ENCODE measurements at regions not wholly inside any gene's neighbourhood (a gene's known extent, or its start where the extent isn't known, plus 50 kb on each side); places are given as distances from the start of the nearest gene placed in this dataset.

GRCh38 chr1:2935751-2936390 lies 85.4 kb upstream of the ACTRT2 start:
- DNase-seq = no peak

DNA sequence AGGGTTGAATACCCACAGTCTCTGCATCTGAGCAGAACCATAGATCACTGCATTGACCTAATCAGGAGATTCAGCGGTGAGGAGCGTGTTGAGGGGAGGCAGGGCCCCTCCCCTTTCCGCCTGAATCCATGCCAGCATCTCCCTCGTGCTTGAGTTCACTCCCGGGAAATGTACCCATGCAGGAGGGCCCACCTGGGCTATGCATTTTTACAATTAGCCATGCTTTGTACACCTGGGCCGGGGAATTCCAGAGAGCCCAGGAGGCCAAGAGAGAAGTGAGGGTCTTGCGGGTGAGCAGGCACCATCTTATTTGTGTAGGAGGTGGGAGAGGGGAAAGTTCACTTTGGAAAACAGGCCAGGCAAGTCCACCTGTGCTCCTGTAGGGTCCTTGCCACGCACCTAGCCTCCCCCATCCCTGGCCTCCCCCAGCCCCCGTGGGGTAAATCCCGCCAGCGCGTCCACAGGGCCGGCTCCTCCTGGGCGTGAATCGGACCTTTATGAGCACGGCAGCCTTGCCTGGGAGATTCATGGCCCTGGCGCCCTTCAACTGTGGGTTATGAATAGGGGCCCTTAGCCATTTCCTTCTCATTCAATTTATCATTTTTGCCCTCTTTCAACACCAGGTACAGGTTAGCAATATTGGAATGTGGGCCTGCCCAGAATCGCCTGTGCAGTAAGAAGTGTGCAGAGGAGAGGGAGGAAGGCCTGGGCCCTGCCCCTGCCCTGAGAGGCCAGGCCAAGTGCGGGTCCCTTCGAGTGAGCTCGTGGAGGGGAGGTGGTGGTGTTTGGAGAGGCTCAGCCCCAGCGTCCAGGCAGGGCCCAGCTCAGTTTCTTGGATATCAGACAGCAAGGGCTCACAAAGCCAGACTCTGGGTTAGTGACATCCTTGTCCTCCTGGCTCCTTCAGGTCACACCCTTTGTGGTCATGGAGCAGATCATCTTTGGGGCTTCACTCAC lies 84.4 kb upstream of the ACTRT2 start:
- DNase-seq = peak; percentile 59

DNA sequence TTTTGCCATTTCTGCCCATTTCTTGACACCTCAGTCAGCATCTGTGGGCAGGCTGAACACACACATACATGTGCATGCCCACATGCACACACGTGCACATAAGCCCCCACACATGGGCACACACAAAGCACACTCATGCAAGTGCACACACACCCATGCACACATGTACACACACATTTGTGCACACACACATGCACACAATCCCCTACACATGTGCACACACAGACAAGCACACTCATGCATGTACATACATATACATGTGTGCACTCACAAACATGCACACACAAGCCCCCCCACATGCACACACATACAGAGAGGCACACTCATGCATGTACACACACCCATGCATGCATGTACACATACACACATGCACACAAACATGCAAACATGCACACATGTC lies 83.5 kb upstream of the ACTRT2 start:
- DNase-seq = no peak

DNA sequence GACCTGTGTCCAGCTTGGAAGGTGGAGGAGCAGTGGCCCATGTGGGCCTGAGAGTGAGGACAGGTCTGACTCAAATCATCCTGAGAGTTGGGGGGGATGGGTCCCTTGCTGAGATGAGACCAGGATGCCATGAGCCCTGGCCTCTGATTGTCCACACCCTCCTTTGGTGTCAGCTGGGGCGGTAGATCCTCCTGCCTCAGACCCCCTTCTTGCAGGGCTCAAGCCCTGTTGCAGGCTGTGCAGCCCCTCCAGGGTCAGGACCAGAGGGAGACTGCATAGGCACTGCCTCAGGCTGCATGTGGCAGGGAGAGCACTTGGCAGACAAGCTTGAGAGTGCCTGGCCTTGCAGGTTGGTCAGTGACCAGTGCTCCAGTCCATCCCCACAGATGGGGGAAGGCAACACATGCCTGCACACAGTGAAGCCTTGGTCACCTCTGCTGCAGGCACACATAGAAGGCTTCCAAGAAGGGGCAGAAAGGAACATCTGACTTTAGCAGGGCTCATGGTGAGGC lies 82.2 kb upstream of the ACTRT2 start:
- DNase-seq = no peak

DNA sequence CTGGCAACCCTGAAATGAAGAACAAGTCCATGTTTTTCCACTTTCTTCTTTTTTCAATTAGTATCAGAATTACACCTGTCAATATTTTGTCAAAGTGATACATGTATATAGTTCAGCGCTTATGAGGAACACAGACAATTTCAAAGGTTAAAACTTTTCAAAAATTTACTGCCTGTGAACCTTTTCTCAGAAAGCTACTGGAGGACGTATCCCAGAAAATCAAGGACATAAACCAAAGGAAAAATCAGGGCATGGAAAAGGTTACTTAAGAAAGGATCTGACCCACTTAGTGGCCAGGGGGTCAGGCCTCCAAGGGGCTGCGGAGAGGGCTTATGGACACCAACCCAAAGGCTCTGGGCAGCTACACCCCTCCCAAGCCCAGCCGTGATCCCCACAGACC lies 81.1 kb upstream of the ACTRT2 start:
- no peak for DNase-seq

DNA sequence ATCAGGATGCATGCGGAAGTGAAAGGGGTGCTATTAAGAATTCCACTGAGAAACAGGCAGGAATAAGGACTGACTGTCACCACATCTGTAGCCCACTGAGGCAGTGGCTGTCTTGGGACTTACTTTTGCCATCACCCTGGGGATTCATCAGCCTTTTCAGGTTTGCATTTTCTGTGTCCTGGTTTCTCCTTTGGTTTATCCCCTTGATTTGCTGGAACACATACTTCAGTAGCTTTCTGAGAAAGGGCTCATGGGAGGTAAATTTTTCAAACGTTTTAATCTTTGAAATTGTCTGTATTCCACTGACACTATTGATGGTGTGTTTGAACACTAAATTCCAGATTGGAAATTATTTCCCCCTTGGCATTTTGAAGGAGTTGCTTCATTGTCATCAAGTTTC lies 80.2 kb upstream of the ACTRT2 start:
- DNase-seq = no peak

- no peak for DNase-seq
Measured at GRCh38 chr1:2941907-2942306, 79.4 kb upstream of the ACTRT2 start.

DNA sequence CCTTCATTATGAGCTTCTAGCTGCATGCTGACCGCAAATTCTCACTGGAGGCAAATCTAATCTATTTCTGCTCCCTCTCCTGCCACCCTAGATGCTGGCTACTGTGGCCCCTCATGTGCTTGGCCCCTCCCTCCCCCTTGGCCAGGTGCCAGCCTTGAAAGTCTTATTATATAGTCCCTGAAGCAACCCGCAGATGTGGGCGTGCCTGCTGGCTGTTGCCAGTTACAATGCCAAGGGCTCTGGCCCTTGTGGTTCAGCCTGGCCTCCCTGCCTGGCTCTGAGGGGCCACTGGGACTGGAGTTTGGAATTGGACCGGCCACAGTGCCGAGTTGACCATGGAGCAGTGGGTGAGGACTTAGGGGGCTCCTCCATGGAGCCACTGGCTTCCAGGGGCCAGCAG lies 78.9 kb upstream of the ACTRT2 start:
- no peak for DNase-seq

DNA sequence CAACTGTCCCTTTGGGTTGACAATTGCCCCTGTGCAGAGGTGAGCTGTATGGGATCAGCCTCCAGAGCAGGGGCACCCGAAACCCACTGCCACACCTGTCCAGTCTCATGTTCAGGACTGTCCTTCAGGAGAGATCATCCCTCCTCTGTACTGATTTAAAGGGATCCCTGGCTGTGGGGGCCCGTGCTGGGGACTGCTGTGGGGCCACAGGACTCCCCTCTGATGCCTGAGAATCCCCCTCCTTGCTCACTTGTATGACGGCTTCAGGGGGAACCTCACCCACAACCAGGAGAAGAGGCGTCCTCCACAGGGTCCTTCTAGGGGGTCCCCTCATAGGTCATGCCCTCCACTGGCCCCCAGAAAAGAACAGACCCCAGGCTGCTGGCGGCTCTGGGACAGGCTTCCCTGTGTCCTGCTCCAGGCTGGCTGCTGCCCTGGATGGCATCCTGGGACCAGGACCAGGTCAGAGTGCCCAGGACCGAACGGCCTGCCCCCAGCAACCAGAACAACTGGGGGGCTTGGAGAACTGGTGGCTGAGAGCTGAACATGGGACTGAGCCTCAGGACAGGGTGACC lies 77.5 kb upstream of the ACTRT2 start:
- DNase-seq = no peak

GRCh38 chr1:2944705-2945104 lies 76.6 kb upstream of the ACTRT2 start:
- no peak for DNase-seq

DNA sequence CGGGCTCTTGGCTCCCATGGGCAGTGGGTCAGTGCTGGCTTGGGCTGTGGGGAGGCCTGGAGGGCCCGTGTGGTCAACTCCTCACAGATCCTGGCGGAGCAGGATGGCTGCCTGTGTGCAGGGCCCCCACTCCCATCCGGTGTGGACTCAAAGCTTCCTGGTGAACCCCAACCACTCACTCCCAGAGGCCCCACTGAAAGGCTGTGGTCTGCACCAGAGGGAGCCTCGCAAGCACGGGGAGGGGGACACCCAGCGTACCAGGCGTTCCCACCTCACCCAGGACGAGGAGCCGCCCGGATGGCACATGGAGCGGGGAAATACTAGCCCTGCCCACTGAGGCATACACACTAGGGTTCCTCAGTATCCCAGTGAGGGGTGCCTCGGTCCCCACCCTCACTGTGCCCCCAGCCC lies 75.4 kb upstream of the ACTRT2 start:
- DNase-seq = no peak

DNA sequence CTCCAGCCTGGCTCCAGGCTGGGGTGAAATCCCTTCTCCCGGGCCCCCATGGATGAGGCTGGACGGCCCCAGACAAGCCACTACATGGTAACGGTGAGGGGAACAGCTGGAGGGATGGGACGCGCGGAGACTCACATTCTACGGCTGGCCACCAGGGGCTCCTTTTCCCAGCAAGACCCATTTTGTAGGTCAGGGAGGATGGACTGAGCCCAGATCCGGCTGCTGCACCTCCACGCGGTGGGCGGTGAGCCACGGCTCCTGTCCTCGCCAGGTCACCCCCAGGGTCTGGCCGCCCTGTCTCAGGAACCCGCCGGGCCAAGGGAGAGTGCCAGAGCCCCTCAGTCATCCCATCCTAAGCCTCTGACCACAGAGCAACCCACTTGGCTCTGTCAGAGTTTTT lies 75.0 kb upstream of the ACTRT2 start:
- no peak for DNase-seq

GRCh38 chr1:2946999-2947690 lies 74.1 kb upstream of the ACTRT2 start:
- no peak for DNase-seq

DNA sequence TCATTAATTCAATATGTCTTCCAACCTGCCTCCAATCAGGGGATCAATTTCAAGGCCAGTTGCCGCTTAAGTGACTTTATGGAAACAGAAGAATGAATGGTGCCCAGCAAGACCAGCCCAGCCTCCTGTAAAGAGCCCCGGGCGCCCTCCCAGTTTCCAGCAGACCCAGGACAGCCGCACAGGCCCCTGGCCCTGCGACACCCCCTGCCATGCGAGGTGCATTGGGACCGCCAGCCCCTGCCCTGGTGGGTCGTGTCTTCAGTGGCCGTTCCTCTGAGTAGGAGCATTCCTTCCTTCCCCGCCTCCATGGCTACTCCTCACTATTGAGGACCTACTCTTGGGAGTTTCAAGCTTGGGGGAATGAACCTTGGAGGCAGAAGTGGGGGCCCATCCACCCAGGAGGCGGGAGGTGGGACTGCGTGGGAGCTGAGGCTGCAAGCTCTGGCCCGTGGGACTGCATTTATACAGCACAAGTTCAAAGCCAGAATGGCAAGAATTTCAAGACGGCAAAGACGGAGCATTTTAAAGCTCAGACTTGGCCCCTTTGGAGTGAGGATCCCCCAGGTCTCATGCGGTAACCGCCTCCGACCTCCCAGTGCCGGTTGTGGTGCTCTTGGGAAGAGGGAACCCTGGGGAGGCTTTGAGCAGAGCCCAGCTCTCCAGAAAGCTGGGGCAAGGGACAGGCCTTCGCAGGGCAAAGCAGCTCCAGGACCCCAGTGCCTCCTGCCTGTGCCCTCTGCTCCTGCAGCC lies 73.1 kb upstream of the ACTRT2 start:
- no peak for DNase-seq

DNA sequence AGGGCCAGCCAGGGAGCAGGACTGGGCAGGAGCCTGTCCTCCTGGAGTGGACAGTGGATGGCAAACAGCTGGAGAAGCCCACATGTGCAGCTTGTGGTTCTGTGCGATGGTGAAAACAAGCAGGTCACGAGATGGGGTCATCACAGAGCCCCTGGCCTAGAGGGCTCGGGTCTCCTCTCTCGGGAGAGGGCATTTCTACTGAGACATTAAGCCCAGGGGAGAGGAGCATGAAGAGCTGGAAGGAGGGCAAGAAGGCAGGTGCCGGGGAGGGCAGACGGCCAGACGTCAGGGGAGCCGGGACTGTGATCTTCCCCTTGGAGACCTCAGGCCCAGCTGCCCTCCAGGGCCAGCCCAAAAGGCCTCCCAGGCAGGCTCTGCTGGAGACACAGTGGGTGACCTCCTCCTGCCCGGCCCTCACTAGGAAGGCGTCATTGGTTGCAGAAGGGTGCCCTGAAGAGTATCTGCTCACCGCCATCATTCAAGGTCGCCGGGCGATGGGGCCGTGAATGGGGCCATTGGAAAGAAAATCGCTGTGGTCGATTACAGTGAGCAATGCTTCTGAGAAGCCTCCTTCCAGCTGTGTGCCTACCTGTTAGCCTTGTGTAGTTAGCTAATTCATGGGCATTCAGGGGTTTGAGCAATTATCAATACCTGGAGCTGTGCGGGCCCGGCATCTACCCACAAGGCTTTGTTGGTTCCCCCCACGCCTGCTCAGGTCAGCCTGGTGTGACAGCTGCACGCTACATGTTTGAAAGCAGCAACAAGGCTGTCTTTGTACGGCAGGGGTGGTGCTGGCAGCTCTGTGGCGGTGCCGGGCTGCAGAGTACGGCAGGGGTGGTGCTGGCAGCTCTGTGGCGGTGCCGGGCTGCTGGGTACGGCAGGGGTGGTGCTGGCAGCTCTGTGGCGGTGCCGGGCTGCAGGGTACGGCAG lies 72.3 kb upstream of the ACTRT2 start:
- no peak for DNase-seq

DNA sequence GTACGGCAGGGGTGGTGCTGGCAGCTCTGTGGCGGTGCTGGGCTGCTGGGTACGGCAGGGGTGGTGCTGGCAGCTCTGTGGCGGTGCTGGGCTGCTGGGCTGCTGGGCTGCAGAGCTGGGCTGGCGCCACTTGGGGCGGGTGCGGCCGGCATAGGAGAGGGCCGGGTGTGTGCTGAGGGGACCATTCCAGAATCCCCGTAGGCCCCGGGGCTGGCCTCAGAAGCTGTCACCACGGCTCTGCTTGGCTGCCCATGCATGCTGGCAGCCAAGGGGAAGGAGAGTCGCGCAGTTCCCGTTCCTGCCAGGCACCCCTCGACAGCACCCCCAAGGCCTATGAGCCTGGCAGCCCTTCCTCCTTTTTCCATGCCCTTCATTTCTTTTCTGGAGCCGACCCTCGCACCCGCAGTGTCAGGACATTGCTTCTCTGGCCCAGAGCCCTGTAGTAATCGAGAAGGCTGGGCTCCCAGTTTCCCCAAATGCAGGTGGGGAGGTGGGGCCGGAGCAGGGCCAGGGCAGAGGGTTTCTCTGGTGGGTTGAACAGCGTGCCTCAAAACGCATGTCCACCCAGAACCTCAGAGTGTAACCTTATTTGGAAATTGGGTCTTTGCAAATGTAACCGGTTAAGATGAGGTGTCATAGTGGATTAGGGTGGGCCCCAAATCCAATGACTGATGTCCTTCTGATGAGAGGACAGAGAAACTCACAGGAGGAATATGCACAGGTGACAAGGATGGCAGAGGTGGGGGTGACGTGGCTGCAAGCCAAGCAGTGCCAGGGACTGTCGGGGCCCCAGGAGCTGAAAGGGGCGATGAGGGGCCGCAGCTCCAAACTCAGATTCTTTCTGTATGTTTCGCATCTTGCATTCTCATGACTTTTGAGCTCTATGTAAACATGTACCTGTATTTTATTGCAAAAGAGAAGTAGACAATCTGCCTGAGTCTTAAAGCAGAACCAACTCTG lies 71.0 kb upstream of the ACTRT2 start:
- DNase-seq = no peak

- DNase-seq = no peak
Measured at GRCh38 chr1:2950926-2951305, 70.4 kb upstream of the ACTRT2 start.

DNA sequence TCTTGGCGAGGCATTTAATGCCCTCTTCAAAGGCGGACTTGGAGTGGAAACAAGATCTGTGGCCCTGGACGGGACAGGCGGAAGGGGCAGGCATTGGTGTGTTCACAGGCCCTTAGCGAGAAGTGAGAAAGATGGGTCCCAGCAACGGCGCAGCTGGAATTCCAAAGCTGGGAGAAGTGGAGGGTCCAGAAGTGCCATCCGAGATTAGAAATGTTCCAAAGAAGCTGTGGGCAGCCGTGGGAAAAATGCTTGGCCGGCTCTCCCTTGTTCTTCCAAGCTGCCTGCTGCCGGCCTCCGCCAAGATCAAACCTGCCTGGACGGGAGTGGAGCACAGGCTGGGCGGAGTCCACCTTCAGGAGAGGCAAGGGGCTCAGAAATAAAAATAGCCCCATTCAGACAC lies 69.4 kb upstream of the ACTRT2 start:
- DNase-seq = no peak

DNA sequence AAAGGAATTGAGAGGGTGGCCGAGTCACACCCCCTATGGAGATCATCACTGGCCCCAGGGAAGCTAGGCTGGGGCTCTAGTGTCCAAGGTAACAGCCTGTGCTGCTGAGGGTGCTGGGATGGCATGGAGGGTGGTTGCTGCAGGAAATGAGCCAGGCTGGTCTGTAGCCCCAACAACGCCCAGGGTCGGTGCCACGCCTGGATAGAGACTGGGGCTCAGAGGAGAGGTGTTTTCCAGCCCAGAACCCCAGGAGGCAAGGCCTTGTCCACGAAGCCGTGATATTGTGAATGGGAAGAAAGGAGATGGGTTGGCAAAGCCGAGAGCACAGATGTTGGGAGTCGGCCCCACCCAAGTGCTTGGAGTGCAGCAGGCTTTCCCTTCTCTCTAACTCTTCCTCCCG lies 68.9 kb upstream of the ACTRT2 start:
- no peak for DNase-seq

DNA sequence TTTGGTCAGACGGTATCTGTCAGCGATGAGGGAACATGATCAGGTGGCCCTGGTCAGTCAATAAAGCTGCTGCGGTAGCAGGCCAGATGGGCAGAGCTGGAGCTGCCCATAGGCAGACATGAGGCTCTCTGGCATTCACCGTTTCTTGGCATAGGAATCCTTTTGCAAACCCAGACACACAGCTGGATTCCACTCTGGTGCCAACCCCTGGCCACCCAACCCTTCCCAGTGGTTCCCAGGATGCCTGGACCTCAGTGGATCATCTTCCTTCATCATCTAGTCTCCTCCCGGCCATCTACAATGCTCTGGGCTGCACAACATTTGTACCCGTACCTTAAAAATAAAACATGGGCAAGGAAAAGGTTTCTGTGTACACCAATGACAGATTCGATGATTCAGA lies 68.3 kb upstream of the ACTRT2 start:
- no peak for DNase-seq

All from NCI-H2171 treated with DMSO at 0.1 percent for 48 hours (cell line).